Stimulated activated CD4-positive, alpha-beta T cell treated with anti-CD3 and anti-CD28 coated beads, Interleukin-15, amount 100 ng/mL, for 48 hours (primary cell): ENCODE measurements at regions not wholly inside any gene's neighbourhood (a gene's known extent, or its start where the extent isn't known, plus 50 kb on each side); places are given as distances from the start of the nearest gene placed in this dataset.
"Not testable (repeated sequence)": the region's sequence is repeated elsewhere in the genome, so short reads cannot be mapped to it uniquely, and the experiment has no call there.

Experiments
- DNase-seq, 2 donors: peaks; one replicate each; pipeline ENCODE4 v3.0.0-alpha.2; 2020; ENCODE audit warnings: low read depth in 2 of 2

- DNase-seq = no peak
These were observed 518.0 kb upstream of the KLF6 start for GRCh38 chr10:4303045-4303444.

GRCh38 chr10:4301291-4302045 lies 516.5 kb upstream of the KLF6 start:
- DNase-seq = no peak

GRCh38 chr10:4296161-4296560 lies 511.2 kb upstream of the KLF6 start:
- no peak for DNase-seq

- DNase-seq = no peak
These were observed 510.2 kb upstream of the KLF6 start for GRCh38 chr10:4294996-4295792.

- DNase-seq = no peak
These were observed 509.3 kb upstream of the KLF6 start for GRCh38 chr10:4294271-4294670.

DNA sequence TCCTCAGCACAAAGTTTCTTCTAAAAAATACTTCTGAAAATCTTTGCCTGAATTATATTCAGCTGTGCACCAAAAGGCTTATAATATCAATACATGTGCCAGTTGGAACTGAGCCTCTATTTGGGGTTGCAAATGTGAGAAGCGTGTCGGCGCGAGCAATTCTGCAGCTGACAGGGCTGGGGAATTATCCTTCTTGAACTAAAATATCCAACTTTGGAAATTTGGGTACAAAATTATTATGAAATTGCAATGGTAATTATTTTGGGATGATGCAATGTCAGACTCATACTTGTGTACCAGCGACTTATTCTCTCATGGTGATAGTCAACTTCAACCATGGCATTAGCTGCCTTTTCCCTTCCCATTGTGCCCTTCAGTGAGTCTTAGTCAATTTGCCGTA lies 507.0 kb upstream of the KLF6 start:
- no peak for DNase-seq

- no peak for DNase-seq
These were observed 500.1 kb upstream of the KLF6 start for GRCh38 chr10:4285121-4285520.

DNA sequence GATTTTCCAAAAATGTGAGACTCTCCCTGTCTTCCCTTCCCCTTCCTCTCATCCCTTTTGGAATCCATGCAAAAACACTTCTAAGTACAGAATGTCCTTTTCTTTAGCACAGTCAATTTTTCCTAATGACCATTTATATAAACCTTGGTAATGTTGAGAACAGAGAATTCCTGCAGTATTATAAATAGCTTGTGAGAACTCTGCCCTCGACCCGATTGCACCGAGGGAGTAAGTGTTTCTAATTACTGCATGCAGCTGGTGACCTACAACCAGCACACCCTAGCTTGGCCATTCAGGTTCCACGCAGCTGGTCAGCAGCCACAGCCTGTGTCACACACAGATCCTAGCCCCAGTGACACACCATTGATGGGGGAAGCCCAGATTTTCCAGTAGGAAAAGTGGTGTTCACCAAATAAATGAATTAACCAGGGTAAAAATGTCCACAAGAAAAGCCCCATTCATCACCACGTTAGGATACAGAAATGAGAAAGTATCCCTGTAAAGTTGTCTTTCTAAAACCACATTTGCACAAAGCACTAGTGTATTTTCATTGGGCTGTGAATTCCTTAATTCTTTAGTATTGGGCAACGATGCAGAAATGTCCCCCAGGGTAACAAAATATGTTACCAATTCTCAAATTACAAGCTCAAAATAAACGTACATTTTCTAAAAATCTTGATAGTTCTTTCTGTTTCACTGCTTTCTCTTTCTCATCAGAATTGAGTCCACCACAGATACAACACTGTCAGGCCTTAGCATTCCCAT lies 499.0 kb upstream of the KLF6 start:
- no peak for DNase-seq

DNA sequence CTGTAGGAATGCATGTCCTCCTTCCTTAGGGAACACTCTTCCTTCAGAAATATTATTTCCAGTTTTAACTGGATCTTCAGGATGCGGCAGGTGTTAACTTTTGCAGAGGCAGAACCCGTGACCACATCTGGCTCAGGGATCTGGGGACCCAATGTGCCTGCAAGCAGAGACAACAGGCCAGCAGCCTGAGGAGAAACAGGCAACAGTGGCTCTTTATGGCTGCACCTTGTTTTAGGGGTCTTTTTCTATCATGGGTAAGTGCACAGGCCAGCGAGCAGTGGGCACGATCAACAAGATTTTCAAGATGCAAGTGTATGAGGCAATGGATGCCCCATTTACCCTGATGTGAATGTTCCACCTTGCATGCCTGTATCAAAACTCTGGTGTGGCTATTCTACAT lies 497.5 kb upstream of the KLF6 start:
- DNase-seq = no peak

GRCh38 chr10:4281190-4281825 lies 496.3 kb upstream of the KLF6 start:
- no peak for DNase-seq

GRCh38 chr10:4280461-4281189 lies 495.6 kb upstream of the KLF6 start:
- DNase-seq = no peak

- DNase-seq = no peak
These were observed 494.6 kb upstream of the KLF6 start for GRCh38 chr10:4279655-4280054.

DNA sequence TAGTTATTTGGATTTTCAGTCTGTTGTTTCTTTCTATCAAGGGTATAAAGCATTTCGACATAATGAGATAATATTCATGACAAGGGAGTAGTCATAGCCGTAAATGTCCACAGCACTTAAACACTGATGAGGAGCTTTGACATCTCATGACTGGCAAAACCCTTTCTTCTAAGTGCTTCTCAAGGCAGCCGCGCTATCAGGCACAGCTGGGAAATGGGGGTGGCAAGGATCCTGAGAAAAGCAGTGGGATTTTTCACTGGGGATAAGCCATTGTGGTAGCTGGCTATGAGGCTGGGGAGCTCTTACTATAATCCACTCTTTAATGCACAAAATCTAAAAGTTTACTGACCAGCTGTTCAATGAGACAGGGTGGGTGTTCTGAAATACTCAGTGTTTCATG lies 493.2 kb upstream of the KLF6 start:
- no peak for DNase-seq

- DNase-seq = no peak
These were observed 491.1 kb upstream of the KLF6 start for GRCh38 chr10:4276151-4276550.

GRCh38 chr10:4274671-4275070 lies 489.7 kb upstream of the KLF6 start:
- DNase-seq = not testable (repeated sequence)

GRCh38 chr10:4271193-4271592 lies 486.2 kb upstream of the KLF6 start:
- DNase-seq = no peak

- DNase-seq = no peak
These were observed 485.1 kb upstream of the KLF6 start for GRCh38 chr10:4270116-4270515.

GRCh38 chr10:4268490-4268889 lies 483.5 kb upstream of the KLF6 start:
- not testable (repeated sequence) for DNase-seq

DNA sequence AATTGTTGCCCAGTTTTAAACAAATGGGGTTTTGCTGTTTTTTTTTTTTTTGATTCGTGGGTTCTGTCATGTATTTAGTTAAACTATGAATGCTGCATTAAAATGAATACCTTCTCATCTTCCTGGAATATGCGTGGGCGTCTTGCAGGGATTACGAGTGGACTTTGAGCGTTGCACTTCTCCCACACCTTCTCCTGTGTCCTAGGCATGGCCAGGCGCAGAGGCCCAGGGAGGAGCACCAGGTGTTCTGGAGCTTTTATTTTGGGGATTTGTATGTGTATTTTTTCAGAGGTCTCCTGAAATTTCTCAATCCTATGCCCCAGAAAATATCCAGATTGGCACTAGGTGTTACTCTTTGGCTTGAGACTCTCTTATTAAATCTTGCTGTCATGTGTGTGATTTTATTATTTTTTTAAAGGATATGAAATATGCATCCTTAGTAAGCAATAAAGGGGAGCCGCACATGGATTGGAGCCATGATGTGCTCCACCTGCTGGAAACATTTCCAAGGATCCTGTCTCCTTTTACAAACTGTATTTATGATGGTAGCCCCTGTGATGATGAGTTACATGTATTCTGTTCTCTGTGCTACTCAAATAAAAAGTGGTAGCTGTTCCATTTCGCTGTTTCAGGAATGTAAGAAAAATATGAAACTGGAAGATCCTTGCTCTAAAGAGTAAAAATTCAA lies 482.2 kb upstream of the KLF6 start:
- DNase-seq = no peak

DNA sequence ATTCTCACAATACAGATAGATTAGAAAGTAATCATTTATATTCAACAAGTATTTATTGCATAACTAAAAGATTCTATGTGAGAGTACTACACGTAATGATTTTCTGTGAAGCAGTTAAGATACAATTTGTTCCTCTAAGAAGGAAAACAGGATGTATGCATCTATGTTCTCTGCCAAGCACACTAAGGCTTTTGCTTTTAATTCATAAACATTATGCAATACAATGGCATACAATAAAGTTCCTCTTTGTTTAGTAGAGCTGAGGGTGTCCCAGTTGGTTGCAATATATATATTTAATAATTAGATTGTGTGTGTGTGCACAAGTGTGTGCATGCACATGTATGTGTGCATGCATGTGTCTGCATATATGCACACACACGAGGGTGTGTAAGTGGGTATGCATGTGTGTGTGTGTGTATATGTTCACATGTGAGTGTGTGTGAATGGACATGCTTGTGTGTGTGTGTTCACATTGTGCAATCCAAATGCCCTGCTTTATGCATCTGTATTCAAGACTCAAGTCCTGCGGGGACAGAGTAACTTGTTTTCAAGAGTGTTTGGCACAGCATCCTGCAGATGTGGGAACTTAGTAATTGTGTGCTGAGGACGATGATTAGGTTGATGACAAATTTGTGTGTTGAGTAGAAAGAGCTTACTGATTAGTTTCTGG lies 481.5 kb upstream of the KLF6 start:
- DNase-seq = no peak
